Stimulated activated naive CD4-positive, alpha-beta T cell treated with Interleukin-2 at 50 U/mL for 16 hours (primary cell): ENCODE measurements at regions not wholly inside any gene's neighbourhood (a gene's known extent, or its start where the extent isn't known, plus 50 kb on each side); places are given as distances from the start of the nearest gene placed in this dataset.
"Not testable (repeated sequence)": the region's sequence is repeated elsewhere in the genome, so short reads cannot be mapped to it uniquely, and the experiment has no call there.

ENCODE experiments used
- DNase-seq: peaks from one replicate; lab custom pipeline; 2025; lab: John Stamatoyannopoulos, UW

DNA sequence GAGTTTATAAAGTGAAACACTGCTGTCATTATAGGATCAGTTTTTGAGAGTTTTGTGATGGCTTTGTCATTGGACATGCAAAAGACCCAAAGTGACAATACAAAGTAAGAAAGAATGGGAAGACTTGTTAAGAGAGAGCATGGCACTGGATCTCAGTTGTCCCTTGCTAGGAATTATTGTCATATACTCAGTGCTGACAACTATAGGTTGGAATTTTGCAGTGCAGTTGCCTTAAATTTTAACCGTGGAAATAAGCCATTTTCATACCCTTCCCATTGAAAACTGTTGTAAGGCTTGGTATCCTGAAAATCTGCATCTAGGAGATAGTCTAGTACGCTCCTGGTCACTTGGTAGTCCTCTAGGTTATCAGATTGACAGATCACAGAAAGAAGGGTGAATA is 1156.7 kb downstream of the GATA3 start:
- no peak for DNase-seq

- no peak for DNase-seq
Observed at GRCh38 chr10:9214618-9215017, 1160.1 kb downstream of the GATA3 start.

DNA sequence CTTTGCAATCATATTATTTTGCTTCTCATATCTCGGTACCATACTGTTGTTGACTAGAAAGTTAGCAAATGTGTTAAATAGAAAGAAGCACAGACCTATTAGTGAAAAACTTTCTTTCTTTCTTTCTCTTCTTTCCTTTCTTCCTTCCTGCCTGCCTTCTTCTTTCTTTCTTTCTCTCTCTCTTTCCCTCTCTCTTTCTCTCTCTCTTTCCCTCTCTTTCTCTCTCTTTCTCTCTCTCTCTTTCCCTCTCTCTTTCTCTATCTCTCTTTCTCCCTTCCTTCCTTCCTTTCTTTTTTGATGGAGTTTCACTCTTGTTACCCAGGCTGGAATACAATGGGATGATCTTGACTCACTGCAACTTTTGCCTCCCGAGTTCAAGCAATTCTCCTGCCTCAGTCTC is 1160.6 kb downstream of the GATA3 start:
- no peak for DNase-seq

- no peak for DNase-seq
Observed at GRCh38 chr10:9219860-9220259, 1165.4 kb downstream of the GATA3 start.

GRCh38 chr10:9222917-9223316 is 1168.4 kb downstream of the GATA3 start:
- no peak for DNase-seq

DNA sequence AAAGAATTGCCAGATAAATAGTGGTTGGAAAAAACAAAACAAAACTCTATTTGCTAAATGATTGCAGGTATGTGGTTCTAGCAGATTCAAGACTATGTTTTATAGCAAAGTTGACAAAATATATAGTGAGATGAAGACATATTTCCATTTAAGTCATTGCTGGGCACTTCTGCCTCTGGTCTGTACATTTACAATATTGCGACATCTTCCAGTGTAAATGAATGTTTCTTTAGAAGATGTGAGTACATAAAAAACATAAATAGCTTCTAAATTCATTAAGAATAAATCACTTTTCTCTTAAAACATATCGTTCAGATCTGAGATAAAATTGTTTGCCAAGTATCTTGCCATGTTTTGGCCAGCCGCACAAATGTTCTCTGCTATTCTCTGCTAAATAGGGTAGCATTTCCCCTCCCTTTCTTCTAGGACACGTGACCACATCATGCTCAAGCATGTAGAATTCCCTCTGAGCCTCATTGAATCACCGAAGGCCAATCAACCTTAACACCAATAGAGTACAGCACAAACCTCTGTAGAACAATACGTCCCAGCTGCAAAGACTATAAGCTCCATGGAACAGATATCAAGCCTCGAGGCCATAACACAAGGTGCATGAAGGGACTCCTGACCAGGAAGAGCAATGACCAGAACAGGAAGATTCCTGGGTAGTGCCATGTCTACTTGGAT is 1173.3 kb downstream of the GATA3 start:
- DNase-seq: no peak

DNA sequence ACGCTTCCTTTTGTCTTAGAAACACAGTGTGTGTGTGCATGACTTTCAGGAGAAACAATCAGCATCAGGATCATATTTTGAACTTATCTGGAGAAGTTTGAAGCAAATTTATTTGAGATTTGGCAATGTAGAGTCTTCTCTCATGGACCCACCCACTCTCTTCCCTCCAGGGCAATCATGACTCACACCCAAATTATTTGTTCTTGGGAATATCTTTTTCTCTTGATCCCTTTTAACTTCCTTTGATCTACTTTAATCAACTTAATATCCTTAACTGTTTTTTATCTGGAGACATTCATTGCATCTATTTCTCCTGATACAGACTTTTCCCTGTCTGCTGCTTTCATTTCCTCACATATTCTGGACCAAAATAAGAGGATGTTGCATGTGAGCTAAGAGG is 1174.3 kb downstream of the GATA3 start:
- DNase-seq: no peak

DNA sequence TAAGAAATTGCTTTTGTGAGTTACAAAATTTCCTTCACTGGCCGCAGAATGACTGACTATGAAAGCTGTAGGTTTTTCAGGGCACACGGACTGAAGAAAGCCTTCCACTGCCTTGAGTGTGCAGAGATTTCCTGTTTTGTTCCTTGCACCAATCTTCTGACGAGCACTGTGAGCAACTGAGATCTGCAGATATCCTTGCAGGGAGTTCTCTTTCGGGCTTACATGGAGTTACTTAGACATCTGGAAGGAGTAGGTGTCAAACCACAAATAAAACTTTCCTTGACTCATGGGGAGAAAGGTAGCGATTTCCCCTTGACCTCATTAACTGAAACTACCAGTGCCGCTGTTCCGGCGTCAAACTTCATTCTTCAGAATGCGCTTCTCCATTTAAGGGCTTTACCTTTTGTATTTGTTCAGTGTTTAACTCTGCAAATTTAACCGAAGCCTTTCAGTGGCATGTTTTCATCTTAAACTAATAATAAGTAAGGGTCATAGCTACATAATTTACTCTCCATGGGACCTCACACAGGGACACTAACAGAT is 1175.3 kb downstream of the GATA3 start:
- no peak for DNase-seq

GRCh38 chr10:9230625-9231024 is 1176.1 kb downstream of the GATA3 start:
- DNase-seq: no peak

DNA sequence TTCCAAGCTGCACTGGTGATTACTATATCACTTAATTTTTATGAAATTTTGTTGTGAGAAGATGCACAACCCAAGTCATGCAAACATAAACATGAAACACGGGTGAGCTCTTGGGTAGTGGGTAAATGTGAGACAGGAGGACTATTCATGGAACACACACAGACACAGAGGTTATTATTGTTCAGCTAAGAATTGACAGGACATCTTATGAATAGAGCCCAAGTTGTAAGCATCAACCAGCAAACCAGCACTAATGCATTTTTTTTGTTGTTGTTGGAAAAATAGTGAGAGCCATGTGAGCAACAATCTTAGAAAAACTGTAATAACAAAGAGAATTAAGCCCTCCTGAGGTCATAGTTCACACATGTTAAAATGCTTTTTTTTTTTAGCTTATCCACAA is 1179.7 kb downstream of the GATA3 start:
- no peak for DNase-seq

GRCh38 chr10:9238041-9238440 is 1183.6 kb downstream of the GATA3 start:
- DNase-seq: no peak

DNA sequence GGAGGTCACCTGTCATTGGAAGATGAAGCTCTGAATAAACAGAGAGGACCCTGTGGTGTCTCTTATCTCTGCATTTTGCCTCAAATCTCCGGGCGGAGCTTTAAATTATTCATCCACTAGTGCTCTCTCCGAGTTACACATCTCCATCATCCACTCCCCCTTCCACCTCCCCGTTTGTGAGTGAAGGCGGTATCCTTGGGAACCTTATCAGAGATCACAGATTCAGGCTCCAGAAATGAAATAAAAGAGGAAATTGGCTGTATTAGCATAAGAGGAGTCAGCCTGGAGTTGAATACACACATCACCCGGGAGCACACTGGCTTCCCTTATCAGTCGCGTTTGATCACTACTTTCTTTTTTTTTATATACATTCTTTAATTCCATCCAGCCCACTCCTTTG is 1184.8 kb downstream of the GATA3 start:
- no peak for DNase-seq

DNA sequence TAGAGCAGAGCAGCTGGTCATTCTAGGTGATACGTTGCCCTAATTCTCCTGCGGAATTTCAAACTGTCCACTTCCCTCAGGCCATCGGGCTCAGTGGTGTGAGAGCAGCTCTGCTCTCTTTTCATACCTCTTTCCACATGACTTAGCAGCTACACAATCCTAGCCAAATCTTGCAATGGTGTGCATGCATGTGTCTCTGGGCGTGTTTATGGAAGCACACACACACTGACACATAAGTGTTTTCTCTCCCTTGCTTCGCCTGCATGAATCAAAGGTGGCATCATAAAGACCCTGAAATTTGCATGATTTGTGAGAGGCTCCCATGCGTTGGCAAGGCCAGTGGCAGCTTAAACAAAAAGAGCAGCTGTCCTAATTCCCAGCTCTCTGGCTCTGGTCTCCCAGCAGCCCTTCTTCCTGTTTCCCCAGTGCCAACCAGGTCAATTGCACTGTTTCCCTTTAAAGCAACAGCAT is 1189.5 kb downstream of the GATA3 start:
- no peak for DNase-seq

GRCh38 chr10:9244864-9245263 is 1190.4 kb downstream of the GATA3 start:
- no peak for DNase-seq

DNA sequence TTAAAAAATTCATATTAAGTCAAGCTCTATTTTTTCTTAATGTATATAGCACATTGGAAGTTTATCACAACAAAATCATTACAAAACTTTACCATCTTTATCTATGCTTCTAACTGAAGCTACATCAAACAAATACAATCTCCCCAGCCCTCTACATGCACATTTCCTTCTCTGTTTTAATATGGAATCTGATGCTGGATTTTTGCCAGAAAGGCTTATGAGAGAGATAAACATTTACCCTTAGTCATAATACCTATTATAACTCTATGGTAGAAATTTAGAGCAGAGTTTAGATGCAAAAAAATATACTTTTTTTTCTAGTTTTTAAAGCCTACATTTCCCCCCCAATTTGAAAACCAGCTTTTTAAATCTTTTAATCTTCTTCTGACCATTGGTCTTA is 1198.6 kb downstream of the GATA3 start:
- no peak for DNase-seq

DNA sequence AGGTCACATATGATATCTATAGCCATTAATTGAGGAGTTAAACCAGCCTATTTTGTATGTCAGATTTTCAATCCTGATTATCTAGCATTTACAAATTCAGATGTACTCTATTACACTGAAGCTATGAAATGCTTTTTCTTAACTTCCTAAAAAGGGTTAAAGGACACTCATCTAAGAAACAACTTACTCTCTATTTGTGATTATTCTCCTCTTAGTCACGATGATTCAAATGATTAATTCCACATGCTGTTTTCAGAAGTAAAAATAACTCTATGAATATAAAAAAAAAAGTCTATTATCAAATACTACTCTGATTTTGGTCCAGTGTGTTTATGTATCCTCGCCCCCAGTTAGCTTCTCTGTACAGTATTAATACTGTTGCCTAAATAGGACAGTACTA is 1199.9 kb downstream of the GATA3 start:
- no peak for DNase-seq

- DNase-seq: no peak
Observed at GRCh38 chr10:9260690-9261089, 1206.2 kb downstream of the GATA3 start.

GRCh38 chr10:9262770-9263169 is 1208.3 kb downstream of the GATA3 start:
- DNase-seq: no peak

GRCh38 chr10:9268176-9268575 is 1213.7 kb downstream of the GATA3 start:
- no peak for DNase-seq

GRCh38 chr10:9273126-9273833 is 1218.8 kb downstream of the GATA3 start:
- not testable (repeated sequence) for DNase-seq

DNA sequence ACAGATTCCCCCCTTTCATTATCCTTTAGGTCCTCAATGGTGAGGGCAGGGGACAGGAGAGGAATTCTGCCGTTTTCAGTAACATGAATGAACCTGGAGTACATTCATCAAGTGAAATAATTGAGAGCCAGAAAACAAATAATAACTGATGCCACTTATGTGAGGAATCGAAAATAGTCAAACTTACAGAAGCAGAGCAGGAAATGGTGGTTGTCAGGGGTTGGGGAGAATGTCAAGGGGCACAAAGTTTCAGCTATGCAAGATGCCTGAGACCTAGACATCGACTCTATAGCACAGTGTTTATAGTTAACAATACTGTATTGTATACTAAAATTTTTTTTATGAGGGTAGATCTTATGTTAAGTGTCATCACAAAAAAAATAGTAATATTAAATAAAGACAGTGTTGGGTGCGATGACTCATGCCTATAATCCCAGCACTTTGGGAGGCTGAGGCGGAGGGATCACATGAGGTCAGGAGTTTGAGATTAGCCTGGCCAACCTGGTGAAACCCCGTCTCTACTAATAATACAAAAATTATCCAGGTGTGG is 1219.8 kb downstream of the GATA3 start:
- no peak for DNase-seq

- DNase-seq: no peak
Observed at GRCh38 chr10:9275861-9276260, 1221.4 kb downstream of the GATA3 start.

DNA sequence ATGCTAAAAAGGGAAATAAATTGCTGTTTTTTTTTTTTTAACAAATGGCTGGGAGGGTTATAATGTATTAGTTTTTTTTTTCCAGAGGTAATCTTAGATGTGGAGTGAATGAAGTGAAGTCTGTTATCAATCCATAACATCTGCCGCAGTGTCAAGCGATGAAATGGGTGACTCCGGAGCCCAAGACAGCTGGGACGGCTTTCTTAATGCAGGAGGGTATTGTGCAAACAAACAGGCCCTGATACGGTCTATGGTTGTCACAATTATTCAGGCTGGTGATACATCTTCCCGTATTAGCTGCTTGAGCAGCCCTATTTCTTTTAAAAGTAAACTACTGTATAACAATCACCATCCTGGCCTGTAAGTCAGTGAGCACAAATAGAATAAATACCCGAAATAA is 1231.2 kb downstream of the GATA3 start:
- no peak for DNase-seq
